Putamen (tissue), 1 donor: ENCODE measurements at regions not wholly inside any gene's neighbourhood (a gene's known extent, or its start where the extent isn't known, plus 50 kb on each side); places are given as distances from the start of the nearest gene placed in this dataset.
"Not testable (repeated sequence)": the region's sequence is repeated elsewhere in the genome, so short reads cannot be mapped to it uniquely, and the experiment has no call there.

Source experiments
- DNase-seq: peaks from one replicate; pipeline ENCODE4 v3.0.0-alpha.2; 2016; ENCODE audit warnings: low spot score

- no peak for DNase-seq
These were observed 70.6 kb downstream of the RSL24D1 start for GRCh38 chr15:55126111-55126510.

GRCh38 chr15:55124616-55125015, 72.1 kb downstream of the RSL24D1 start:
- no peak for DNase-seq

- DNase-seq: no peak
These were observed 78.3 kb downstream of the RSL24D1 start for GRCh38 chr15:55118344-55118870.

GRCh38 chr15:55116636-55117035, 80.1 kb downstream of the RSL24D1 start:
- no peak for DNase-seq

- DNase-seq: no peak
These were observed 83.0 kb downstream of the RSL24D1 start for GRCh38 chr15:55113736-55114135.

GRCh38 chr15:55112706-55113105, 84.0 kb downstream of the RSL24D1 start:
- DNase-seq: no peak

- no peak for DNase-seq
These were observed 86.3 kb downstream of the RSL24D1 start for GRCh38 chr15:55110446-55110845.

- DNase-seq: peak; percentile 50
These were observed 87.8 kb downstream of the RSL24D1 start for GRCh38 chr15:55108858-55109518.

GRCh38 chr15:55108448-55108847, 88.3 kb downstream of the RSL24D1 start:
- DNase-seq: no peak

GRCh38 chr15:55106155-55106554, 90.6 kb downstream of the RSL24D1 start:
- DNase-seq: no peak

- no peak for DNase-seq
These were observed 102.6 kb downstream of the RSL24D1 start for GRCh38 chr15:55094136-55094535.

- no peak for DNase-seq
These were observed 108.5 kb downstream of the RSL24D1 start for GRCh38 chr15:55088207-55088606.

- no peak for DNase-seq
These were observed 112.1 kb downstream of the RSL24D1 start for GRCh38 chr15:55084673-55085072.

GRCh38 chr15:55084216-55084615, 112.5 kb downstream of the RSL24D1 start:
- DNase-seq: no peak

GRCh38 chr15:55077052-55077451, 119.7 kb downstream of the RSL24D1 start:
- DNase-seq: not testable (repeated sequence)

GRCh38 chr15:55074431-55074830, 122.3 kb downstream of the RSL24D1 start:
- DNase-seq: no peak

- DNase-seq: not testable (repeated sequence)
These were observed 132.8 kb downstream of the RSL24D1 start for GRCh38 chr15:55063970-55064369.

GRCh38 chr15:55060836-55061235, 135.9 kb downstream of the RSL24D1 start:
- DNase-seq: no peak

GRCh38 chr15:55056500-55056899, 140.2 kb downstream of the RSL24D1 start:
- no peak for DNase-seq

- DNase-seq: no peak
These were observed 152.6 kb downstream of the RSL24D1 start for GRCh38 chr15:55044162-55044561.

- DNase-seq: no peak
These were observed 159.7 kb downstream of the RSL24D1 start for GRCh38 chr15:55037071-55037470.

- no peak for DNase-seq
These were observed 161.0 kb downstream of the RSL24D1 start for GRCh38 chr15:55035749-55036148.

GRCh38 chr15:55033574-55033973, 163.2 kb downstream of the RSL24D1 start:
- DNase-seq: no peak

GRCh38 chr15:55031727-55032126, 165.0 kb downstream of the RSL24D1 start:
- peak; percentile 17 for DNase-seq
